H1 (cell line): ENCODE measurements at regions not wholly inside any gene's neighbourhood (a gene's known extent, or its start where the extent isn't known, plus 50 kb on each side); places are given as distances from the start of the nearest gene placed in this dataset.

Experiments
- CTCF ChIA-PET: fragments of 300-600 bp; sonication (Branson Sonifier 250); formaldehyde crosslinking; loops from one replicate; lab custom pipeline; 2021; ENCODE audit not compliant: partially characterized antibody; lab: Charles Lee
- POLR2A ChIA-PET: fragments of 300-600 bp; sonication (Branson Sonifier 250); formaldehyde crosslinking; loops from one replicate; lab custom pipeline; 2021; ENCODE audit warnings: inconsistent platforms; ENCODE audit not compliant: partially characterized antibody; lab: Charles Lee
- DNase-seq, 2 experiments: peaks; one replicate each; pipeline versions ENCODE4 v3.0.0 to v3.0.0-alpha.2; 2010 to 2022; ENCODE audit warnings: low spot score in 2 of 2, low read depth in 1 of 2, mixed read lengths in 1 of 2
- FAIRE-seq: peaks from 2 replicates; lab custom pipeline; 2011; peaks lifted over from hg19 to GRCh38; lab: Jason Lieb, UNC
- H2AFZ ChIP-seq: 2 replicates; pipeline ENCODE4 v1.8.1; 2012; ENCODE audit warnings: low read length, inconsistent platforms
- H2AK5ac ChIP-seq: 2 replicates; pipeline ENCODE4 v1.6.1; 2013; ENCODE audit warnings: low read depth, low read length
- H2BK120ac ChIP-seq: replicated peaks from 2 replicates; pipeline ENCODE3; 2013; ENCODE audit warnings: low read depth, low read length, inconsistent platforms
- H2BK12ac ChIP-seq: 2 replicates; pipeline ENCODE4 v1.6.1; 2013; ENCODE audit warnings: low read depth, low read length
- H2BK15ac ChIP-seq: 2 replicates; pipeline ENCODE4 v1.6.1; 2013; ENCODE audit warnings: low read length
- H2BK20ac ChIP-seq: 2 replicates; pipeline ENCODE4 v1.6.1; 2013; ENCODE audit warnings: low read length
- H2BK5ac ChIP-seq: 2 replicates; pipeline ENCODE4 v1.6.1; 2013; ENCODE audit warnings: low read depth, low read length
- H3K14ac ChIP-seq: 2 replicates; pipeline ENCODE4 v1.6.1; 2013; ENCODE audit warnings: inconsistent platforms; ENCODE audit not compliant: insufficient read length
- H3K18ac ChIP-seq: 2 replicates; pipeline ENCODE4 v1.6.1; 2013; ENCODE audit warnings: low read length; ENCODE audit errors: extremely low read depth
- H3K23ac ChIP-seq: 2 replicates; pipeline ENCODE4 v1.6.1; 2013; ENCODE audit warnings: inconsistent platforms; ENCODE audit not compliant: insufficient read length
- H3K23me2 ChIP-seq: 2 replicates; pipeline ENCODE4 v1.6.1; 2013; ENCODE audit warnings: low read depth, low read length
- H3K27ac ChIP-seq: 2 replicates; pipeline ENCODE4 v1.6.1; 2011; ENCODE audit warnings: low read depth, low read length, inconsistent platforms
- H3K27me3 ChIP-seq, 4 experiments: replicated peaks in 1 of 4; 1 replicate in 1 of 4; 2 replicates in 3 of 4; pipeline versions ENCODE4 v1.6.1 to v1.8.1; 2011 to 2013; ENCODE audit warnings: low read length in 3 of 4, mild to moderate bottlenecking in 3 of 4, inconsistent platforms in 2 of 4, mixed read lengths in 2 of 4, moderate library complexity in 1 of 4; ENCODE audit not compliant: control insufficient read depth in 3 of 4, insufficient read depth in 3 of 4; ENCODE audit errors: extremely low read depth in 1 of 4
- H3K36me3 ChIP-seq, 4 experiments: 2 replicates each; pipeline versions ENCODE4 v1.6.1 to v1.8.1; 2011 to 2013; ENCODE audit warnings: mild to moderate bottlenecking in 4 of 4, low read length in 3 of 4, moderate library complexity in 2 of 4, control low read depth in 1 of 4, inconsistent platforms in 1 of 4; ENCODE audit not compliant: insufficient read depth in 4 of 4, control insufficient read depth in 2 of 4
- H3K4ac ChIP-seq: replicated peaks from 2 replicates; pipeline ENCODE3; 2013; ENCODE audit warnings: low read length, low read depth, mixed read lengths, inconsistent platforms; ENCODE audit not compliant: insufficient read length
- H3K4me1 ChIP-seq, 4 experiments: replicated peaks in 1 of 4; 1 replicate in 1 of 4; 2 replicates in 3 of 4; pipeline versions ENCODE4 v1.6.1 to v1.8.1; 2011 to 2013; ENCODE audit warnings: low read length in 3 of 4, inconsistent platforms in 2 of 4, mixed read lengths in 1 of 4; ENCODE audit not compliant: insufficient read depth in 4 of 4, control insufficient read depth in 3 of 4
- H3K4me2 ChIP-seq, 2 experiments: 2 replicates each; pipeline versions ENCODE4 v1.6.1 to v1.8.1; 2011 to 2013; ENCODE audit warnings: low read depth in 2 of 2, low read length in 2 of 2, control low read depth in 1 of 2, inconsistent platforms in 1 of 2, mild to moderate bottlenecking in 1 of 2; ENCODE audit not compliant: insufficient read depth in 1 of 2
- H3K4me3 ChIP-seq, 4 experiments: fragments of 200-600, 300-600 bp in 1 of 4; sonication (generic), shearing (Covaris generic), sonication (Bioruptor Twin) in 1 of 4; 2 replicates each; pipeline versions ENCODE4 v1.5.1 to v1.8.1; 2011 to 2016; ENCODE audit warnings: low read length in 4 of 4, low read depth in 3 of 4, control low read depth in 2 of 4, inconsistent platforms in 2 of 4, mild to moderate bottlenecking in 2 of 4, mixed read lengths in 1 of 4, moderate library complexity in 1 of 4; ENCODE audit not compliant: insufficient read depth in 2 of 4; ENCODE audit errors: extremely low read depth in 1 of 4
- H3K56ac ChIP-seq: replicated peaks from 2 replicates; pipeline ENCODE3; 2013; ENCODE audit warnings: low read depth, mild to moderate bottlenecking, mixed read lengths, low read length, inconsistent platforms; ENCODE audit not compliant: insufficient read length
- H3K79me1 ChIP-seq: 2 replicates; pipeline ENCODE4 v1.6.1; 2013; ENCODE audit warnings: low read depth, low read length, control low read depth
- H3K79me2 ChIP-seq, 2 experiments: 2 replicates each; pipeline versions ENCODE4 v1.6.1 to v1.8.1; 2012 to 2013; ENCODE audit warnings: low read length in 2 of 2, mild to moderate bottlenecking in 2 of 2, inconsistent platforms in 1 of 2; ENCODE audit not compliant: insufficient read depth in 2 of 2, control insufficient read depth in 1 of 2
- H3K9ac ChIP-seq, 4 experiments: replicated peaks in 1 of 4; 1 replicate in 1 of 4; 2 replicates in 3 of 4; pipeline versions ENCODE4 v1.6.1 to v1.8.1; 2011 to 2013; ENCODE audit warnings: low read depth in 3 of 4, low read length in 3 of 4, control low read depth in 2 of 4, mild to moderate bottlenecking in 2 of 4, moderate library complexity in 2 of 4, inconsistent platforms in 1 of 4; ENCODE audit errors: extremely low read depth in 1 of 4
- H3K9me3 ChIP-seq, 2 experiments: 2 replicates each; pipeline versions ENCODE4 v1.6.1 to v1.8.1; 2012 to 2013; ENCODE audit warnings: mild to moderate bottlenecking in 2 of 2, moderate library complexity in 2 of 2, control low read depth in 1 of 2, inconsistent platforms in 1 of 2, low read depth in 1 of 2, low read length in 1 of 2, mixed read lengths in 1 of 2; ENCODE audit not compliant: insufficient read depth in 2 of 2
- H4K20me1 ChIP-seq, 2 experiments: replicated peaks in 1 of 2; 2 replicates each; pipeline versions ENCODE3 to v1.8.1; 2011 to 2013; ENCODE audit warnings: inconsistent platforms in 2 of 2, low read length in 2 of 2, mild to moderate bottlenecking in 1 of 2; ENCODE audit not compliant: insufficient read depth in 2 of 2, control insufficient read depth in 1 of 2
- H4K5ac ChIP-seq: 2 replicates; pipeline ENCODE4 v1.6.1; 2013; ENCODE audit warnings: low read length, low read depth, mixed read lengths, inconsistent platforms; ENCODE audit not compliant: insufficient read length
- H4K8ac ChIP-seq: 2 replicates; pipeline ENCODE4 v1.8.0; 2013; ENCODE audit warnings: mild to moderate bottlenecking, moderate library complexity, low read length, inconsistent platforms; ENCODE audit not compliant: insufficient read depth; ENCODE audit errors: extremely low read depth
- H4K91ac ChIP-seq: replicated peaks from 2 replicates; pipeline ENCODE3; 2013; ENCODE audit warnings: low read length, mixed read lengths, inconsistent platforms; ENCODE audit not compliant: insufficient read length
- CEBPB ChIP-seq: IDR thresholded peaks from 2 replicates; pipeline ENCODE4 v1.6.1; 2012; ENCODE audit warnings: low read depth, low read length
- FOSL1 ChIP-seq: IDR thresholded peaks from 2 replicates; pipeline ENCODE4 v1.6.1; 2011; ENCODE audit warnings: mild to moderate bottlenecking, low read depth, low read length, moderate library complexity; ENCODE audit not compliant: insufficient read depth
- HDAC2 ChIP-seq, 2 experiments: fragments of 300-600 bp in 1 of 2; sonication (generic) in 1 of 2; IDR thresholded peaks; 2 replicates each; pipeline ENCODE4 v1.6.1; 2011 to 2012; ENCODE audit warnings: low read depth in 2 of 2, low read length in 2 of 2, mild to moderate bottlenecking in 2 of 2, moderate library complexity in 2 of 2, borderline replicate concordance in 1 of 2, inconsistent platforms in 1 of 2
- SP2 ChIP-seq: IDR thresholded peaks from 2 replicates; pipeline ENCODE4 v1.6.1; 2012; ENCODE audit warnings: mild to moderate bottlenecking, low read length, inconsistent platforms
- WGBS, 2 experiments: shearing (Covaris generic) in 1 of 2; methylation state at CpG; one replicate each; pipeline versions ENCODE4 v1.1.6 to v1.1.7; 2013 to 2015; ENCODE audit warnings: low lambda C conversion rate in 2 of 2, mixed read lengths in 2 of 2, inconsistent platforms in 1 of 2, low coverage in 1 of 2, missing lambda C conversion rate in 1 of 2; ENCODE audit not compliant: insufficient replicate concordance in 2 of 2, insufficient coverage in 1 of 2, insufficient read length in 1 of 2; ENCODE audit errors: extremely low coverage in 1 of 2, missing lambda C conversion rate in 1 of 2; 5-methylcytosine and 5-hydroxymethylcytosine counted together

GRCh38 chr4:62196338-62196737, 996.2 kb downstream of the ADGRL3 start (continued):
- no peak for TF ChIP-seq FOSL1

GRCh38 chr4:62194342-62194741, 994.2 kb downstream of the ADGRL3 start:
- Histone ChIP-seq H2AK5ac (no peak overlapping the region), H3K36me3 (no peaks in the 10 kb centered on the region), H3K9me3 (no peaks in the 10 kb centered on the region), H3K4me1 (no peaks in the 10 kb centered on the region), H4K20me1 (no peaks in the 10 kb centered on the region), H4K91ac (no peak overlapping the region), H4K5ac (no peak overlapping the region), H3K14ac (no peak overlapping the region), H2BK15ac (no peak overlapping the region), H4K8ac (no peak overlapping the region), H2AFZ (no peak overlapping the region), H3K27me3 (peaks cover 0 to 1% (median 0%) of the 10 kb centered on the region in 4 experiments; a peak in 1 of 7 replicates), H2BK120ac (no peak overlapping the region), H3K4ac (no peak overlapping the region), H3K79me2 (no peaks in the 10 kb centered on the region), H3K27ac (no peak overlapping the region), H3K4me2 (no peak overlapping the region), H2BK12ac (no peak overlapping the region), H3K9ac (no peak overlapping the region), H3K23me2 (no peaks in the 10 kb centered on the region), H3K79me1 (no peaks in the 10 kb centered on the region), H3K23ac (no peak overlapping the region), H3K56ac (no peak overlapping the region), H3K18ac (no peak overlapping the region), H2BK20ac (no peak overlapping the region)
- POLR2A ChIA-PET: no interaction called here
- FAIRE-seq (no peak), DNase-seq (no peak)
- WGBS, 2 experiments: 90% methylated on average over 2 of the region's 2 CpGs; no CpG with 5 or more reads in 1 of the 2 experiments
- CTCF ChIA-PET: no interaction called here
- TF ChIP-seq CEBPB (peak; percentile 67), SP2 (no peak), HDAC2 (IDR thresholded peaks at IDR 0.05; ENCODE audit: borderline replicate concordance in 1 of 2, low read depth in 2 of 2, low read length in 2 of 2) (no peak)
- TF ChIP-seq, all 59 proteins: peak for 1
- H2BK5ac ChIP-seq: no peak overlapping the region
- no peak overlapping the region for H3K4me3 ChIP-seq
